ENCODE measurements at regions not wholly inside any gene's neighbourhood (a gene's known extent, or its start where the extent isn't known, plus 50 kb on each side); places are given as distances from the start of the nearest gene placed in this dataset.

DNA sequence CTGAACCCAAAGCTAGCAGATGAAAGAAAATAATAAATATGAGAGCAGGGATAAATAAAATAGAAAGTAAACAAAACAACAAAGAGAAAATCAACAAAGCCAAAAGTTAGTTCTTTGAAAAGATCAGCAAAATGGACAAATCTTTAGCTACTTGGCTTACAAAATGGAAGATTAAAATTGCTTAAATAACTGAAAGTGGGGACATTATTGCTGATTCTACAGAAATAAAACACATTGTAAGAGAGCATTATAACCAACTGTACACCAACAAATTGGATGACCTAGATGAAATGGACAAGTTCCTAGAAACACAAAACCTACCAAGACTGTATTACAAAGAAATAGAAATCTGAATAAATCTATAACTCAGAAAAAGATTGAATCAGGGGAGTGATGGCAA lies 238.3 kb upstream of the C1orf87 start:
- DNase-seq (ENCODE audit: low spot score) = no peak
- ATAC-seq (ENCODE audit: low FRiP score) = no peak
- TF ChIP-seq, protein P1, sequence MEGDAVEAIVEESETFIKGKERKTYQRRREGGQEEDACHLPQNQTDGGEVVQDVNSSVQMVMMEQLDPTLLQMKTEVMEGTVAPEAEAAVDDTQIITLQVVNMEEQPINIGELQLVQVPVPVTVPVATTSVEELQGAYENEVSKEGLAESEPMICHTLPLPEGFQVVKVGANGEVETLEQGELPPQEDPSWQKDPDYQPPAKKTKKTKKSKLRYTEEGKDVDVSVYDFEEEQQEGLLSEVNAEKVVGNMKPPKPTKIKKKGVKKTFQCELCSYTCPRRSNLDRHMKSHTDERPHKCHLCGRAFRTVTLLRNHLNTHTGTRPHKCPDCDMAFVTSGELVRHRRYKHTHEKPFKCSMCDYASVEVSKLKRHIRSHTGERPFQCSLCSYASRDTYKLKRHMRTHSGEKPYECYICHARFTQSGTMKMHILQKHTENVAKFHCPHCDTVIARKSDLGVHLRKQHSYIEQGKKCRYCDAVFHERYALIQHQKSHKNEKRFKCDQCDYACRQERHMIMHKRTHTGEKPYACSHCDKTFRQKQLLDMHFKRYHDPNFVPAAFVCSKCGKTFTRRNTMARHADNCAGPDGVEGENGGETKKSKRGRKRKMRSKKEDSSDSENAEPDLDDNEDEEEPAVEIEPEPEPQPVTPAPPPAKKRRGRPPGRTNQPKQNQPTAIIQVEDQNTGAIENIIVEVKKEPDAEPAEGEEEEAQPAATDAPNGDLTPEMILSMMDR (IDR thresholded peaks at IDR 0.05) = no peak

DNA sequence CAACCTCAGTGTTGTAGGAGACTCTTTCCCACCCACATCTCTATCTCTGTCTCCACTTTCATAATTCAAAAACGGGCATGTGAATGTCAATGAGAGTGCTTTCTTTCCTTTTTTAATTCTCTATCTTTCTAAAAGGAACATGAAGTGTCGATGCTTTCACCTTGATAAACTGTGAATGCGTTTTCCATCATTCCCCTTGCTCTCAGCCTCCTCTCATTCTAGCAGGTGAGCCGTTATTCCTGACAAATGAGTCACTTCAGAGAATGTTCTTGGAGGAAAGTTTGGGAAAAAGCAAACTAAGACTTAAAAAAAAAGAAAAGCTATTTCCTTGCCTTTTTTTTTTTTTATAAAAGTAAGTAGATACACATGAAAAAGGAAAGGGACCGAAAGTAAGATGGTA lies 226.0 kb upstream of the C1orf87 start:
- ATAC-seq (ENCODE audit: low FRiP score) = no peak
- DNase-seq (ENCODE audit: low spot score) = no peak
- TF ChIP-seq, protein P1 (IDR thresholded peaks at IDR 0.05) = no peak

DNA sequence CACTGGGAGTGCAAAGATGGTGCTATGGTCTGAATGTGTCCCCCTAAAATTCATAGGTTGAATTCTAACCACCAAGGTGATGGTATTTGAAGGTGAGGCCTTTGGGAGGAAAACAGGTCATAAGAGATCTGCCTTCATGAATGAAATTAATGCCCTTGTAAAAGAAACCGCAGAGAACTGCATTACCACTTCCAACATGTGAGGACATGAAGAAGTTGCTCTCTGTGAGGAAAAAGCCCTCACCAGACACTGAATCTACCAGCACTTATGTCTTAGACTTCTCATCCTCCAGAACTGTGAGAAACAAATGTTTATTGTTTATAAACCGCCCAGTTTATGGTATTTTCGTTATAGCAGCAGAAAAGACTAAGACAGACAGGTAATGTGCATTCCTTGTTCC lies 224.7 kb upstream of the C1orf87 start:
- ATAC-seq (ENCODE audit: low FRiP score) (no peak), DNase-seq (ENCODE audit: low spot score) (no peak)
- TF ChIP-seq, protein P1 (IDR thresholded peaks at IDR 0.05) = no peak

DNA sequence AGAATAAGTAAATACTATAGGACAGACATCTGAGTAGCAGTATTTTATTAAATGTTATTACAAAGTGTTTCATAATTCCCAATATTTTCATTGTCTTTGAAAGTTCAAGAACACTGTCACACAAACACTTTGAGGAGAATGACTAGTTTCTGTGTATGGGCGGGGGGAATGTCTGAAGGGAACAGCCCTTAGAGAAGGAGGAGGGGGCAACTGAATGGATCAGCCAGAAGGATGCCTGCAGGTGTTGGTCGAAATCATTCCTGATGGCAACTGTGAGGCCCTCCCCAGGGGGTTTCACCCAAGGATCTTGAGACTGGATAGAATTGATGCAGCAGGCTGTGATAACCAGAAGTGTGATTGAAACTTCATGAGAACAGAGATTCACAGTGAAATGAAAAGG lies 223.2 kb upstream of the C1orf87 start:
- TF ChIP-seq, protein P1 (IDR thresholded peaks at IDR 0.05) = no peak
- DNase-seq (ENCODE audit: low spot score) = no peak

DNA sequence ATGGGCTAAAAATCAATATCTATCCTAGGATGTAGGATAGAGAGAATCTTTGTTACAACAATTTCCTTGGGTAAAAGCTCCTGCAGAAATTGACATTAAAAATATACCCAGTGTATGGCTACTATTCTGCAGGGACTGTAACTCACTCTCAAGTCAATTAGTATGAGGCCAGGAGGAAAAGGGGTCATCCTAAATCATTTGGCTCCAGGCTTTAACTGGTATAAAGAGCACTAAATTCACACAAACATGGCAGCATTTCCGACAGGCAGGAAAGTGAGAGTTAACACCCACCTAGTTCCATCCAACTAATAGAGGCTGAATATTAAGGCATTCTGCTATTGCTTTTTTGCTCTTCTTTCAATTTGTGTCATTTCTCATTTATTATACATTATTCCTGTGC lies 218.6 kb upstream of the C1orf87 start:
- DNase-seq (ENCODE audit: low spot score) (no peak), ATAC-seq (ENCODE audit: low FRiP score) (no peak)
- TF ChIP-seq, protein P1 (IDR thresholded peaks at IDR 0.05) = no peak

More for the DNA sequence above, 223.2 kb upstream of the C1orf87 start:
- no peak for ATAC-seq (ENCODE audit: low FRiP score)

DNA sequence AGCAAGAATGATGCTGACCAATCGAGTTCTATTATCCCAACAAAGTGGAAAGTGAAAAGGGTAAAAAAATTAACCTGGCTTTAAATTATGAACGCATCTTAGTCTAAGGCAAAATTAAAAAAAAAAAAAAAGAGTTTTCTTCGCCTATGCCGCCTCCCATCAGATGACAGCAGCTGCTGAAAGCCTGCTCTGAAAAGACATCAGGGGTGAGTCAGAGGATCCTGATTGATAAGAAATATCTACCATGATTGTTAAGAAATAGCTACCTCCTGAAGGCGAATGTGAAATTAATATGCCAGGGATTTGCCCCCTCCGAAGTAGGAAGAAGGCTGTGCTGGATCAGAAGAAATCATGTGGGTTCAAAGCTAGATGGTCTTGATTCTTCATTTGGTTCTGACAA lies 216.8 kb upstream of the C1orf87 start:
- DNase-seq (ENCODE audit: low spot score) (no peak), ATAC-seq (ENCODE audit: low FRiP score) (no peak)
- TF ChIP-seq, protein P1 (IDR thresholded peaks at IDR 0.05) = no peak

DNA sequence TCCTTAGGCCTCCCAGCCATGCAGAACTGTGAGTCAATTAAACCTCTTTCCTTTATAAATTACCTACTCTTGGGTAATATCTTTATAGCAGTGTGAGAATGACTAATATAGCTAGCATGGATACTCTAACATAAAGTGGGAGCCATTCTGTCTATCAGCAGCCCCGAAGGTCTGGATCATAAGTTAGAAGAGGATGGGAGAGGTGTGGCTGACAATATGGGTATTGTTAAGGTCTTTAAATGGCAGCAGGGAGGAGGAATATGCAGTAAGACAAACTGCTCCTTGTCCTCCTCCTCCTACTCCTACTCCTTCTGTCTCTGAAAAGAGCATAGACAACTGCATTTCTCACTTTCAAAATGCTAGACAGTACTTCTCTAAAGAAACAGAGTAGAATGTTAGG lies 214.0 kb upstream of the C1orf87 start:
- TF ChIP-seq, protein P1 (IDR thresholded peaks at IDR 0.05) = no peak
- no peak for ATAC-seq (ENCODE audit: low FRiP score)
- DNase-seq (ENCODE audit: low spot score) = no peak
